ENCODE measurements at regions not wholly inside any gene's neighbourhood (a gene's known extent, or its start where the extent isn't known, plus 50 kb on each side); places are given as distances from the start of the nearest gene placed in this dataset.
"Not testable (repeated sequence)": the region's sequence is repeated elsewhere in the genome, so short reads cannot be mapped to it uniquely, and the experiment has no call there.

GRCh38 chr16:17914168-17914567 is 422.4 kb downstream of the NPIPA8 start:
- H3K4me3 ChIP-seq (ENCODE audit: low read depth, low read length), result no peak overlapping the region
- no peak for TF ChIP-seq CTCF (IDR thresholded peaks at IDR 0.05; ENCODE audit: low read depth, low read length, missing control alignments)
- DNase-seq (ENCODE audit: low read depth), result no peak
- in situ Hi-C loops (cut with HindIII; ENCODE audit: low sequenced_read_pairs), result no loop called here

DNA sequence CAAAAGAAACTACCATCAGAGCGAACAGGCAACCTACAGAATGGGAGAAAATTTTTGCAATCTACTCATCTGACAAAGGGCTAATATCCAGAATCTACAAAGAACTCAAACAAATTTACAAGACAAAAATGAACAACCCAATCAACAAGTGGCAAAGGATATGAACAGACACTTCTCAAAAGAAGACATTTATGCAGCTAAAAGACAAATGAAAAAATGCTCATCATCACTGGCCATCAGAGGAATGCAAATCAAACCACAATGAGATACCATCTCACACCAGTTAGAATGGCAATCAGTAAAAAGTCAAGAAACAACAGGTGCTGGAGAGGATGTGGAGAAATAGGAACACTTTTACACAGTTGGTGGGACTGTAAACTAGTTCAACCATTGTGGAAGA is 425.0 kb downstream of the NPIPA8 start:
- in situ Hi-C loops (cut with HindIII; ENCODE audit: low sequenced_read_pairs); H3K4me3 ChIP-seq (ENCODE audit: low read depth, low read length); DNase-seq (ENCODE audit: low read depth): not testable (repeated sequence)

DNA sequence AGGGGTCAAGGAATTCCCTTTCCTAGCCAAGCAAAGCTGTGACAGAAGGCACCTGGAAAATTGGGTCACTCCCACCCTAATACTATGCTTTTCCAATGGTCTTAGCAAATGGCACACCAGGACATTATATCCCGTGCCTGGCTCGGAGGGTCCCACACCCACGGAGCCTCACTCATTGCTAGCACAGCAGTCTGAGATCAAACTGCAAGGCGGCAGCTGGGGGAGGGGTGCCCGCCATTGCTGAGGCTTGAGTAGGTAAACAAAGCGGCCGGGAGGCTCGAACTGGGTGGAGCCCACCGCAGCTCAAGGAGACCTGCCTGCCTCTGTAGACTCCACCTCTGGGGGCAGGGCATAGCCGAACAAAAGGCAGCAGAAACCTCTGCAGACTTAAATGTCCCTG is 429.9 kb downstream of the NPIPA8 start:
- H3K4me3 ChIP-seq (ENCODE audit: low read depth, low read length); in situ Hi-C loops (cut with HindIII; ENCODE audit: low sequenced_read_pairs); DNase-seq (ENCODE audit: low read depth): not testable (repeated sequence)

GRCh38 chr16:17901309-17901708 is 430.5 kb upstream of the XYLT1 start:
- no peak for TF ChIP-seq CTCF (IDR thresholded peaks at IDR 0.05; ENCODE audit: low read depth, low read length, missing control alignments)
- in situ Hi-C loops (cut with HindIII; ENCODE audit: low sequenced_read_pairs), result no loop called here
- no peak for DNase-seq (ENCODE audit: low read depth)
- no peak overlapping the region for H3K4me3 ChIP-seq (ENCODE audit: low read depth, low read length)

DNA sequence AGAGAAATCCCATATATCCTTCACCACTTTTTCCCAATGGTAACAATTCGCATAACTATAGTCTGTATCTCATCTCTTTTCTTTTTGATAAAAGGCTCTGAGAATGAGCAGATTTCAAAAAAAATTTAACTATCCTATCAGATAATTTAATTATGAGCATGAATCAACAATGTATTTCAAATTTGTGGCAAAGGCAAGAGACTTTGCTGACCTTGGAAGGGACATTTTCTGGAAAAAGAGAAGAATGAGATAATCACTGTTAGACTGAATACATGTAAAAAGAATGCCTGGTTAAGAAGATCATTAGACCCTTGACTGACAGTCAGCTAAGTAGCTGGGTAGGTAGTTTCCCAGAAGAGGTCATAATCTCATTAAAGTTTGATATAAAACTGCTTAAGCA is 428.4 kb upstream of the XYLT1 start:
- TF ChIP-seq CTCF (IDR thresholded peaks at IDR 0.05; ENCODE audit: low read depth, low read length, missing control alignments), result no peak
- H3K4me3 ChIP-seq (ENCODE audit: low read depth, low read length), result no peak overlapping the region
- no peak for DNase-seq (ENCODE audit: low read depth)
- in situ Hi-C loops (cut with HindIII; ENCODE audit: low sequenced_read_pairs), result no loop called here

- no peak for TF ChIP-seq CTCF (IDR thresholded peaks at IDR 0.05; ENCODE audit: low read depth, low read length, missing control alignments)
- in situ Hi-C loops (cut with HindIII; ENCODE audit: low sequenced_read_pairs), result no loop called here
- DNase-seq (ENCODE audit: low read depth), result no peak
- H3K4me3 ChIP-seq (ENCODE audit: low read depth, low read length), result no peak overlapping the region
Measured at GRCh38 chr16:17887963-17888362, 417.2 kb upstream of the XYLT1 start.

GRCh38 chr16:17885659-17886207 is 415.0 kb upstream of the XYLT1 start:
- DNase-seq (ENCODE audit: low read depth), result peak; percentile 29
- in situ Hi-C loops (cut with HindIII; ENCODE audit: low sequenced_read_pairs), result no loop called here
- no peak overlapping the region for H3K4me3 ChIP-seq (ENCODE audit: low read depth, low read length)
- no peak for TF ChIP-seq CTCF (IDR thresholded peaks at IDR 0.05; ENCODE audit: low read depth, low read length, missing control alignments)

- H3K4me3 ChIP-seq (ENCODE audit: low read depth, low read length), result no peak overlapping the region
- in situ Hi-C loops (cut with HindIII; ENCODE audit: low sequenced_read_pairs), result no loop called here
- no peak for DNase-seq (ENCODE audit: low read depth)
- no peak for TF ChIP-seq CTCF (IDR thresholded peaks at IDR 0.05; ENCODE audit: low read depth, low read length, missing control alignments)
Measured at GRCh38 chr16:17877821-17878360, 407.1 kb upstream of the XYLT1 start.

All from astrocyte of the cerebellum (primary cell).